Fibroblast of lung (primary cell): ENCODE measurements at regions not wholly inside any gene's neighbourhood (a gene's known extent, or its start where the extent isn't known, plus 50 kb on each side); places are given as distances from the start of the nearest gene placed in this dataset.

ENCODE experiments used
- EZH2 ChIP-seq: IDR thresholded peaks from 2 replicates; pipeline ENCODE4 v1.5.1; 2012; ENCODE audit warnings: low read length, control low read depth, mild to moderate bottlenecking; ENCODE audit errors: missing control alignments
- TF ChIP-seq, protein P1 (sequence below), 2 donors: IDR thresholded peaks in 1 of 2; conservative IDR thresholded peaks in 1 of 2; 1 replicate in 1 of 2; 2 replicates in 1 of 2; pipeline ENCODE4 v1.5.1; 2011 to 2012; ENCODE audit warnings: low read length in 2 of 2, control low read depth in 1 of 2, inconsistent platforms in 1 of 2, low read depth in 1 of 2, mild to moderate bottlenecking in 1 of 2

DNA sequence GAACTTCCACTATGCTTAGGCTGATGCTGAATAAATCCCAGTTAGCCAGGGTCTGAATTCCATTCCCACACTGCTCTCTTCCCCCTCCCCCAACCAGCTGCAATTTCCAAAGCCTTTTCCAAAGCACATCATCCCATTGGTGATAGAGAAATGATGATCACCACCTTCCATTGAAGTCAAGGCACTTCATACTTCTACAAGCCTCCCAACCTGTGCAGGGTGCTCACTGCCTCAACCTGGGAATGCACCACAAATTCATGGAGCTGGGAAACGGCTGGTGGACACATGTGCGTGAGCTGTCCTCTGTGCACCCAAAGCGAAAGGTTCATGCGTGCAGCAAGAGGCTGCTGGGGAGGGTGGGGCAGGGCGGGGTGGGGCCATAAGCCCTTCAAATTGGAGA is 302.7 kb upstream of the IRX3 start:
- TF ChIP-seq, protein P1, sequence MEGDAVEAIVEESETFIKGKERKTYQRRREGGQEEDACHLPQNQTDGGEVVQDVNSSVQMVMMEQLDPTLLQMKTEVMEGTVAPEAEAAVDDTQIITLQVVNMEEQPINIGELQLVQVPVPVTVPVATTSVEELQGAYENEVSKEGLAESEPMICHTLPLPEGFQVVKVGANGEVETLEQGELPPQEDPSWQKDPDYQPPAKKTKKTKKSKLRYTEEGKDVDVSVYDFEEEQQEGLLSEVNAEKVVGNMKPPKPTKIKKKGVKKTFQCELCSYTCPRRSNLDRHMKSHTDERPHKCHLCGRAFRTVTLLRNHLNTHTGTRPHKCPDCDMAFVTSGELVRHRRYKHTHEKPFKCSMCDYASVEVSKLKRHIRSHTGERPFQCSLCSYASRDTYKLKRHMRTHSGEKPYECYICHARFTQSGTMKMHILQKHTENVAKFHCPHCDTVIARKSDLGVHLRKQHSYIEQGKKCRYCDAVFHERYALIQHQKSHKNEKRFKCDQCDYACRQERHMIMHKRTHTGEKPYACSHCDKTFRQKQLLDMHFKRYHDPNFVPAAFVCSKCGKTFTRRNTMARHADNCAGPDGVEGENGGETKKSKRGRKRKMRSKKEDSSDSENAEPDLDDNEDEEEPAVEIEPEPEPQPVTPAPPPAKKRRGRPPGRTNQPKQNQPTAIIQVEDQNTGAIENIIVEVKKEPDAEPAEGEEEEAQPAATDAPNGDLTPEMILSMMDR (conservative IDR thresholded peaks at IDR 0.05 in 1 of 2, IDR thresholded peaks at IDR 0.05 in 1 of 2; ENCODE audit: low read depth in 1 of 2, low read length in 2 of 2) = no peak
- TF ChIP-seq EZH2 = no peak
